ENCODE measurements at regions not wholly inside any gene's neighbourhood (a gene's known extent, or its start where the extent isn't known, plus 50 kb on each side); places are given as distances from the start of the nearest gene placed in this dataset.

DNA sequence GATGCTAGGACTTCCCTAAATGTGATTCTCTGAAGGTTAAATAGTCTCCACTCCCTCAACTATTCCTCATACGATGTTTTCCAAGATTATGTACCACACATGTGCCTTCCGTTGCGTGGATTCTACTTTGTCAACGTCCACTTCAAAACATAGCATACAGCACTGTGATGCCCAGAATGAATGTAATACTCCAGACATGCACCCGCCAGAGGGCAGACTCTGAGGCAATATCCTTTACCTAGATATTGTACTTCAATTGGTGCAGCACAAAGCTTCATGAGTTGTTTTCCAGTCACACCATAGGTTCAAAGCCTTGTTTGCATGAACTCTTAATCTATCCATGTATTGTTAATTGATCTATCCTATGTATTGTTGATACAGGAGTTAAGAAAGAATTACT is 201.0 kb upstream of the NABP1 start:
- Mint-ChIP-seq H3K4me3 (no peak overlapping the region), H3K36me3 (ENCODE audit: low read depth) (no peaks in the 10 kb centered on the region), H3K4me1 (no peaks in the 10 kb centered on the region), H3K27ac (no peak overlapping the region), H3K27me3 (no peaks in the 10 kb centered on the region)
- ATAC-seq (no peak), DNase-seq (no peak)
- no peaks in the 10 kb centered on the region for H3K9me3 ChIP-seq (ENCODE audit: control insufficient read depth, low read length, poor library complexity, severe bottlenecking)

DNA sequence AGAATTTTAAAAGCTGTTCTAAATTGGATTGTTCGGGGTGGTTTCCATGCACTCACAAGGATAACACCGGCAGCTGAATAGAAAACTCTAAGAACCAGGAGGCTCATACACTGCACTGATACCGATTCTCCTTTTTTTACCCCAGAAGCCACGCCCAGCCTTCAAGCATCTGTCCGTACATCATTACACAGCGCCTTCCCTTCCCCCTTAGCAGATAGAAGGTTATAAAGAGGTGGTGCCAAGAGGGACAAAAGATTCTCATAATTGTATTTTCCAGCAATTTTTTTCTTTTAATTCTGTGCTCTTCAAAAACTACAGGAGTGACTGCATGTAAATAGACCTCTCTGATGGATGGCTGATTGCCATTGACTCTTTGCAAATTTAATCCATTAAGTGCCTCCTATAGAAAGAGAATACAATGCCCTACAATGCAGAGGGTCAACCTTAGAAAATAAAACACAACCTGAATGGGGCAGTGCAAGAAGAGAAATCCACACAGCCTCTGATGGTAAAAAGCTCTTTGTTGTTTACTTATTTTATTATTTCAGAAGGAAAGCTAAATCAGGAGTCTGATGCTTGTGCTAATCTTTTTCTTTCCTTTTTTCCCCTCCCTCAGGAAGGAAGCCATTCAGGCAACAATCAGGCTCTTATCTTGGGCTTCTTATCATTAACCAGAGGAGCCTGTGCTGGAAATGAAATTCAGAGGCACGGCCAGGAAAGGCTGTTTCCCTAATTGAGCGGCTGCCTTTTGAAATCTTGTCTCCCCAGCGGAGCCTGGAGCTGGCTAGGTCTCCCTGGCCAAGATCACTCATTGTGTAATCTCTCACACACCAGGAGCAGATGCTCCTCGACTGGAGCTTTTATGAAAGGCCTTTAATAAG is 198.9 kb upstream of the NABP1 start:
- ATAC-seq (no peak), DNase-seq (no peak)
- Mint-ChIP-seq H3K27ac (no peak overlapping the region), H3K4me3 (no peak overlapping the region), H3K36me3 (ENCODE audit: low read depth) (no peaks in the 10 kb centered on the region), H3K4me1 (no peaks in the 10 kb centered on the region), H3K27me3 (no peaks in the 10 kb centered on the region)
- H3K9me3 ChIP-seq (ENCODE audit: control insufficient read depth, low read length, poor library complexity, severe bottlenecking): no peaks in the 10 kb centered on the region

DNA sequence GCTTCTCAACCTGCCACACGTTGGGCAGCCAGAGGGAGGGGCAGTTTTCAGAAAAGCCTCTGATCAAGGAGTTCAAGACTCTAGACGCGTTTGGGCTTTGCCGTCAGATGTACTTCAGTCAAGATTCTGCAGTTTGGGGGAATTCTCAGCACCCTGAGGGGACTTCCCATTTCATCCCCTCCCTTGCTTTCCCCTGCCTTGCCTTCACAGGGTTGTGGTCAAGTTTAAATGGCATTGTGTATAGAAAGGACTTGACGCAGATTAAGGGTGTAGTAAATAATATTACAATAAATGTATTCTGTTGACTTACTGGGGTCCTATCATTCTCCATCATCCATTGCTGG is 198.3 kb upstream of the NABP1 start:
- DNase-seq (no peak), ATAC-seq (no peak)
- H3K4me1 Mint-ChIP-seq: no peaks in the 10 kb centered on the region
- no peaks in the 10 kb centered on the region for H3K36me3 Mint-ChIP-seq (ENCODE audit: low read depth)
- H3K9me3 ChIP-seq (ENCODE audit: control insufficient read depth, low read length, poor library complexity, severe bottlenecking): no peaks in the 10 kb centered on the region
- no peak overlapping the region for H3K4me3 Mint-ChIP-seq
- H3K27me3 Mint-ChIP-seq: no peaks in the 10 kb centered on the region
- no peak overlapping the region for H3K27ac Mint-ChIP-seq

DNA sequence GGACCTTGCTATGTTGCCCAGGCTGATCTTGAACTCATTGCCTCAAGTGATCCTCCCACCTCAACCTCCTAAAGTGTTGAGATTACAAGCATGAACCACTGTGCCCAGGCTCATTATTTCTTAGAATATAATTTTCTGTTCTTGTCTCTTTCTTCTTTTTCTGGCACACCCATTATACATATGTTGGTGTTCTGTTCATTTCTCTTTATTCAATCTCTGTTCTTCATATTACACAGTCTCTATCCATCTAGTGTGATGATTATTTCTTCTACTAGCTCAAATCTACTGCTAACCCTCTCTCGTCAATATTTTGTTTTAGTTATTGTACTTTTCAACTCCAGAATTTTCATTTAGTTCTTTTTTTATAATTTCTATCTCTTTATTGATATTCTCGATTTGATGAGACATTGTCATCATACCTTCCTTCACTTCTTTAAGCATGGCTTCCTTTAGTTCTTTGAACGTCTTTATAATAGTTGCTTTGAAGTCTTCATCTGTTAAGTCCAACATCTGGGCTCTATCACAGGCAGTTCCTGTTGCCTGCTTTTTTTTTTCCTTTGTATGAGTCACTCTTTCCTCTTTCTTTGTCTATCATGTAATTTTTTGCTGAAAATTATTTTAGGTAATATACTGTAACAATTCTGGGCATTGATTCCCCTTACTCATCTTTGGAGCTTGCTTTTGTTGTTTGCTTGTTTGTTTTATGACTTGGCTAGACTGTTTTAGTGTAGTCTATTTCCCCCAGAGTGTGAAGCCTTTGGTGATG is 196.4 kb upstream of the NABP1 start:
- Mint-ChIP-seq H3K27ac (no peak overlapping the region), H3K27me3 (no peaks in the 10 kb centered on the region), H3K36me3 (ENCODE audit: low read depth) (no peaks in the 10 kb centered on the region), H3K4me1 (no peaks in the 10 kb centered on the region), H3K4me3 (no peak overlapping the region)
- ATAC-seq: no peak
- DNase-seq: no peak
- H3K9me3 ChIP-seq (ENCODE audit: control insufficient read depth, low read length, poor library complexity, severe bottlenecking): no peaks in the 10 kb centered on the region

- DNase-seq (no peak), ATAC-seq (no peak)
- H3K9me3 ChIP-seq (ENCODE audit: control insufficient read depth, low read length, poor library complexity, severe bottlenecking): no peaks in the 10 kb centered on the region
- H3K4me3 Mint-ChIP-seq: no peak overlapping the region
- H3K36me3 Mint-ChIP-seq (ENCODE audit: low read depth): no peaks in the 10 kb centered on the region
- H3K4me1 Mint-ChIP-seq: no peaks in the 10 kb centered on the region
- H3K27me3 Mint-ChIP-seq: peaks cover 2% of the 10 kb centered on the region
- H3K27ac Mint-ChIP-seq: no peak overlapping the region
Observed at GRCh38 chr2:191483117-191483516, 194.8 kb upstream of the NABP1 start.

GRCh38 chr2:191486584-191487320 is 191.2 kb upstream of the NABP1 start:
- H3K9me3 ChIP-seq (ENCODE audit: control insufficient read depth, low read length, poor library complexity, severe bottlenecking): no peaks in the 10 kb centered on the region
- ATAC-seq: no peak
- H3K4me3 Mint-ChIP-seq: no peak overlapping the region
- H3K27ac Mint-ChIP-seq: no peak overlapping the region
- H3K36me3 Mint-ChIP-seq (ENCODE audit: low read depth): no peaks in the 10 kb centered on the region
- H3K27me3 Mint-ChIP-seq: peaks cover 25% of the 10 kb centered on the region
- no peak for DNase-seq
- H3K4me1 Mint-ChIP-seq: no peaks in the 10 kb centered on the region

- DNase-seq (no peak), ATAC-seq (no peak)
- Mint-ChIP-seq H3K27ac (no peak overlapping the region), H3K4me1 (no peaks in the 10 kb centered on the region), H3K36me3 (ENCODE audit: low read depth) (no peaks in the 10 kb centered on the region), H3K27me3 (peaks cover 26% of the 10 kb centered on the region), H3K4me3 (no peak overlapping the region)
- no peaks in the 10 kb centered on the region for H3K9me3 ChIP-seq (ENCODE audit: control insufficient read depth, low read length, poor library complexity, severe bottlenecking)
Observed at GRCh38 chr2:191488135-191488534, 189.8 kb upstream of the NABP1 start.

DNA sequence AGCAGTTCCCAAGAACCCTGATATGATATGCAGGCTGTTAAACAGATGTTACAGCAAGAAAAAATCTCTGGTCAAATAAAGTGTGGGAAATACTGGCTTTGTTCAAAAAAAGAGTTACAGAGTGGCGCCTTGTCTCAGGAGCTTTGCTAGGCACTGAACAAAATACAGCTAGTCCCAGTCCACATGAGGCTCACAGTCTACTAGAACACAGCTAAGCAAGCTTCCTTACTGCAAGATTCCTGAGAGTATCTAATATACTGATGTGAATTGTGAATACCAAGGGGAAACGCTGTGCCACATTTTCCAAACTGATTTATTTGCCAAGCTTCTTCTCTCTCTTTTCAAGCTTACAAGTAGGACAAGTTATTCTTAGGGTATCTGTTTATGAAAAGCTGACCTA is 188.8 kb upstream of the NABP1 start:
- peaks cover 36% of the 10 kb centered on the region for H3K27me3 Mint-ChIP-seq

DNA sequence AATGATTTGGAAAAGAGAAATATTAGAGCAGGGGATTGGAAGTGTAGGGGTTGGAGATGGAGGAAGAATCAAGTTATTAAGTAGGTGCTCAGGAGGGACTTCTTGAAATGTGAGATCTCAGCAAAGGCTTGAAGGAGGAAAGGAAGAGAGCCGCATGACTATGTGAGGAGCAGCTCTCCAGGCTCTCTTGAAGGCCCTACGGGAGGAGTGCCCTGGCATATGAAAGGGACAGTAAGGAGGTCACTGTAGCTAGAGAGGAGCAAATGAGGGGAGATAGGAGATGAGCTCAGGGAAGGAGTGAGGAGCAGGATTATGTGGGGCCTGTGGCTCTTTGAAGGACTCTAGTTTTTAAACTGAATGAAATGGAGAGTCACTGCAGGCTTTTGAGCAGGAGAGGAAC is 181.1 kb upstream of the NABP1 start:
- Mint-ChIP-seq H3K4me1 (peaks cover 4% of the 10 kb centered on the region), H3K36me3 (ENCODE audit: low read depth) (peaks cover 8% of the 10 kb centered on the region), H3K27ac (no peak overlapping the region), H3K27me3 (peaks cover 66% of the 10 kb centered on the region), H3K4me3 (no peak overlapping the region)
- H3K9me3 ChIP-seq (ENCODE audit: control insufficient read depth, low read length, poor library complexity, severe bottlenecking): no peaks in the 10 kb centered on the region
- DNase-seq (no peak), ATAC-seq (no peak)

More for the DNA sequence above, 188.8 kb upstream of the NABP1 start:
- H3K36me3 Mint-ChIP-seq (ENCODE audit: low read depth): no peaks in the 10 kb centered on the region
- no peaks in the 10 kb centered on the region for H3K4me1 Mint-ChIP-seq
- no peaks in the 10 kb centered on the region for H3K9me3 ChIP-seq (ENCODE audit: control insufficient read depth, low read length, poor library complexity, severe bottlenecking)
- H3K4me3 Mint-ChIP-seq: no peak overlapping the region
- ATAC-seq: no peak
- H3K27ac Mint-ChIP-seq: no peak overlapping the region
- no peak for DNase-seq

DNA sequence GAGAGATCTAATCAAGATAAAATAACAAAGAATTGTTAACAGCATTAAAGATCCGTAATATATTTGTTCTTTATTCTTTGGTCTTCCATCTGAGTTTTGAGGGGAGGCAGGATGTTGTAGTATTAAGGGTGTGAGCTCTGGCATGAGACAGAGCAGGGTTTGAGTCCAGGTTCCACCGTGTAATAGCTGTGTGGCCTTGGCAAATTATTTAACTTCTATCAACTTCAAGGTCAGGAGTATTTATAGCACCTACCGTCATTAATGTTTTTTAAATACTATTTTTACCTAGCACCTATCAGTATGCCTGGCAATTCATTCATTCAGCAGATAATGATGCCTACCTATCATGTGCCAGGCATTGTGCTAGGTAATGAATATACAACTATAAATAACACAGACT is 180.1 kb upstream of the NABP1 start:
- no peak for DNase-seq
- no peak for ATAC-seq
- H3K36me3 Mint-ChIP-seq (ENCODE audit: low read depth): peaks cover 8% of the 10 kb centered on the region
- no peak overlapping the region for H3K27ac Mint-ChIP-seq
- peaks cover 66% of the 10 kb centered on the region for H3K27me3 Mint-ChIP-seq
- no peak overlapping the region for H3K4me3 Mint-ChIP-seq
- peaks cover 6% of the 10 kb centered on the region for H3K4me1 Mint-ChIP-seq
- no peaks in the 10 kb centered on the region for H3K9me3 ChIP-seq (ENCODE audit: control insufficient read depth, low read length, poor library complexity, severe bottlenecking)

GRCh38 chr2:191499050-191499449 is 178.9 kb upstream of the NABP1 start:
- Mint-ChIP-seq H3K4me3 (no peak overlapping the region), H3K4me1 (peaks cover 6% of the 10 kb centered on the region), H3K27ac (no peak overlapping the region), H3K36me3 (ENCODE audit: low read depth) (peaks cover 8% of the 10 kb centered on the region), H3K27me3 (peaks cover 63% of the 10 kb centered on the region)
- DNase-seq (no peak), ATAC-seq (no peak)
- H3K9me3 ChIP-seq (ENCODE audit: control insufficient read depth, low read length, poor library complexity, severe bottlenecking): no peaks in the 10 kb centered on the region

DNA sequence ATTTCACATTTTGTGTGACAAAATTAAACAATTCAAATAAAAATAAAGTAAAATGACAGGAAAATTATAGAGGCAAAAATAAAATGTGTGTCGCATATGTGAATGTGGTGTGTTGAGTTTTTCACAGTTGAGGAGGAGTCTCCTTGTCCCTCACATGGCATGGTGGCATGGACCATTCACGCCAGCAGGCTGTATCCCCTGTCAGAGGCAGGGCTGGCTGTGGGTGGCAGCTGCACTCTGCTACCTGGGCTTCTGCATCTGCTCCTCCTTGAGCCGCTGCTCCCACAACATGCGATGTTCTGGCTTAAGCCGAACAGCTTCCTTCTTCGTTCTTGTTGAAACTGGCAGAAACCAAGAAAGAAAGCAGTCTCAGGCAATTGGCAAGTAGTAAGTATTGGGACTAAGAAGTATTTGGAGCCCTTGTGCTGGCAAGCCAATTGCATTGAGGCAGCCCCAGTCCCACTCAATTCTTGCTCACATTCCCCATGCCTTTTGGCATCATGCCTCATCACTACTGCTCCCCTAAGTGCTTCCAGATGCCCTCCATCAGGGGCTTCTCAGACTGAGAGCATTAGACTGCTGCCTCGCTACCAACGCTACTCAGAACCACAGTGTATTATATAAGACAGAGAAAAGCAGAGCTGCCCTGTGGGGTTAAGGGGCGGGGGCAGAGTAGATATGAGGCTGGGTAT is 177.9 kb upstream of the NABP1 start:
- ATAC-seq: no peak
- H3K4me3 Mint-ChIP-seq: no peak overlapping the region
- H3K36me3 Mint-ChIP-seq (ENCODE audit: low read depth): peaks cover 8% of the 10 kb centered on the region
- H3K27me3 Mint-ChIP-seq: peaks cover 60% of the 10 kb centered on the region
- peaks cover 6% of the 10 kb centered on the region for H3K4me1 Mint-ChIP-seq
- H3K9me3 ChIP-seq (ENCODE audit: control insufficient read depth, low read length, poor library complexity, severe bottlenecking): no peaks in the 10 kb centered on the region
- DNase-seq: no peak
- no peak overlapping the region for H3K27ac Mint-ChIP-seq

DNA sequence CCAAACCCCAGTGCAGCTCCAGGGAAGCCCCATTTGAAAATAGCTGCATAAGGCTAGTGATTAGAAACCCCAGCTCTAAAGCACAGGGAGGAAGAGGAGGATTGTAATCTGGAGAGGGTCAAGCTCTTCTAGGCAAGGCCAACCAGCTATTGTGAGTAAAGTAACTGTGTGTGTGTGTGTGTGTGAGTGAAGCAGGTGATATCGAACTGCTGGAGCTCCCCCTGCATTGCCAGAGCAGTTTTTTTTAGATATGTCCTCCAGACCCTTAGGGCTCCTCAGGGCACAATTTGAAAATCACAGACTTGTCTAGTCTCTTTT is 177.4 kb upstream of the NABP1 start:
- no peak overlapping the region for H3K4me3 Mint-ChIP-seq
- H3K9me3 ChIP-seq (ENCODE audit: control insufficient read depth, low read length, poor library complexity, severe bottlenecking): no peaks in the 10 kb centered on the region
- H3K27me3 Mint-ChIP-seq: peaks cover 60% of the 10 kb centered on the region
- H3K4me1 Mint-ChIP-seq: peaks cover 6% of the 10 kb centered on the region
- no peak overlapping the region for H3K27ac Mint-ChIP-seq
- no peak for ATAC-seq
- peaks cover 8% of the 10 kb centered on the region for H3K36me3 Mint-ChIP-seq (ENCODE audit: low read depth)
- no peak for DNase-seq

All from T-helper 17 cell (primary cell).